GM12878 (cell line): ENCODE measurements at regions not wholly inside any gene's neighbourhood (a gene's known extent, or its start where the extent isn't known, plus 50 kb on each side); places are given as distances from the start of the nearest gene placed in this dataset.

Experiments
- ATAC-seq: fragments of 200-7000 bp; cut with Tn5 transposase; 3 replicates; pipeline ENCODE4 v1.9.1; 2020; ENCODE audit warnings: mild to moderate bottlenecking, moderate library complexity
- BruUV-seq: library from RNA; stranded (reverse); fragments of 400-500 nt; replicated peaks from 2 replicates; lab custom pipeline; 2021; lab: Mats Ljungman, UMichigan
- CTCF ChIA-PET: fragments of 300-600 bp; sonication (Branson Sonifier 250); formaldehyde crosslinking; extraction: SDS; loops from one replicate; lab custom pipeline; 2021; ENCODE audit warnings: inconsistent platforms; lab: Yijun Ruan, JAX
- POLR2A ChIA-PET: fragments of 350-600 bp; formaldehyde crosslinking; extraction: SDS; loops from one replicate; lab custom pipeline; 2021; ENCODE audit warnings: inconsistent platforms; lab: Charles Lee
- RAD21 ChIA-PET: fragments of 300-600 bp; sonication (Branson Sonifier 250); formaldehyde crosslinking; loops from one replicate; lab custom pipeline; 2023; ENCODE audit warnings: antibody characterized with exemption; ENCODE audit not compliant: unreplicated experiment; lab: Charles Lee
- SMC1A ChIA-PET: fragments of 300-600 bp; sonication (Branson Sonifier 250); formaldehyde crosslinking; loops from one replicate; lab custom pipeline; 2023; ENCODE audit not compliant: unreplicated experiment, uncharacterized antibody; lab: Charles Lee
- DNase-seq: peaks from one replicate; pipeline ENCODE4 v3.0.0-alpha.2; 2011; ENCODE audit warnings: low read depth, low spot score
- FAIRE-seq: peaks from 3 replicates; lab custom pipeline; 2011; peaks lifted over from hg19 to GRCh38; lab: Jason Lieb, UNC
- H2AFZ ChIP-seq: 2 replicates; pipeline ENCODE4 v1.6.0; 2011; ENCODE audit warnings: low read depth, low read length, control low read depth; ENCODE audit not compliant: control insufficient read depth
- H3K27ac ChIP-seq: 2 replicates; pipeline ENCODE4 v1.5.1; 2011; ENCODE audit warnings: control low read depth; ENCODE audit not compliant: control insufficient read depth, insufficient read depth
- H3K27me3 ChIP-seq, 2 experiments: replicated peaks in 1 of 2; 2 replicates each; pipeline versions ENCODE4 v1.6.0 to v1.6.1; 2011; ENCODE audit warnings: low read length in 1 of 2; ENCODE audit not compliant: control insufficient read depth in 2 of 2, insufficient read depth in 2 of 2
- H3K36me3 ChIP-seq, 2 experiments: 2 replicates each; pipeline ENCODE4 v1.5.1; 2011; ENCODE audit warnings: low read length in 1 of 2; ENCODE audit not compliant: control insufficient read depth in 2 of 2, insufficient read depth in 2 of 2
- H3K4me1 ChIP-seq: 2 replicates; pipeline ENCODE4 v1.6.1; 2011; ENCODE audit warnings: mild to moderate bottlenecking, low read length, moderate library complexity, mixed read lengths; ENCODE audit not compliant: control insufficient read depth, insufficient read depth
- H3K4me2 ChIP-seq: 2 replicates; pipeline ENCODE4 v1.6.0; 2011; ENCODE audit warnings: control low read depth; ENCODE audit not compliant: control insufficient read depth, insufficient read depth
- H3K4me3 ChIP-seq: fragments of 200-600 bp; sonication (generic); 2 replicates; pipeline ENCODE4 v1.5.1; 2016
- H3K79me2 ChIP-seq: 2 replicates; pipeline ENCODE4 v1.6.0; 2011; ENCODE audit warnings: low read length; ENCODE audit not compliant: control insufficient read depth, insufficient read depth
- H3K9ac ChIP-seq: 2 replicates; pipeline ENCODE4 v1.8.0; 2011; ENCODE audit warnings: low read length, control low read depth, mixed read lengths; ENCODE audit not compliant: control insufficient read depth, insufficient read depth
- H3K9me3 ChIP-seq: replicated peaks from 3 replicates; pipeline ENCODE4 v1.5.1; 2011; ENCODE audit warnings: mild to moderate bottlenecking, low read length; ENCODE audit not compliant: control insufficient read depth, insufficient read depth
- H4K20me1 ChIP-seq: 2 replicates; pipeline ENCODE4 v1.6.0; 2011; ENCODE audit not compliant: control insufficient read depth, insufficient read depth
- ASH2L ChIP-seq: fragments of 300-600, 200-600 bp; sonication (generic); IDR thresholded peaks from 2 replicates; pipeline ENCODE4 v1.6.1; 2017; ENCODE audit warnings: low read depth, mild to moderate bottlenecking, borderline replicate concordance
- GATAD2B ChIP-seq: fragments of 450-650 bp; conservative IDR thresholded peaks from 2 replicates; pipeline ENCODE4 v1.6.1; 2017; ENCODE audit warnings: low read depth, mild to moderate bottlenecking, moderate library complexity
- NR2F1 ChIP-seq: fragments of 450-650 bp; conservative IDR thresholded peaks from 2 replicates; pipeline ENCODE4 v1.6.1; 2017; ENCODE audit warnings: mild to moderate bottlenecking
- POLR2A ChIP-seq: IDR thresholded peaks from 2 replicates; pipeline ENCODE4 v1.6.1; 2011; ENCODE audit warnings: low read depth, mild to moderate bottlenecking, low read length
- SMARCA5 ChIP-seq: fragments of 450-650 bp; IDR thresholded peaks from 2 replicates; pipeline ENCODE4 v1.6.1; 2017; ENCODE audit warnings: mild to moderate bottlenecking
- SMC3 ChIP-seq: IDR thresholded peaks from 2 replicates; pipeline ENCODE4 v1.6.1; 2011; ENCODE audit warnings: low read length, improper control_type of control experiment, borderline replicate concordance
- SUPT20H ChIP-seq: IDR thresholded peaks from 2 replicates; pipeline ENCODE4 v1.6.1; 2011; ENCODE audit warnings: low read depth, mild to moderate bottlenecking, low read length, moderate library complexity, borderline replicate concordance; ENCODE audit not compliant: control insufficient read depth
- WGBS: methylation state at CpG from one replicate; pipeline ENCODE4 v1.1.6; 2016; ENCODE audit warnings: low lambda C conversion rate; ENCODE audit not compliant: insufficient replicate concordance, insufficient coverage; ENCODE audit errors: missing lambda C conversion rate; 5-methylcytosine and 5-hydroxymethylcytosine counted together
- in situ Hi-C: fragments of 300-500 bp; cut with MboI; formaldehyde crosslinking; loops from 9 replicates; pipeline ENCODE4 v1.14.3; 2018; ENCODE audit warnings: mixed read lengths
- intact Hi-C: fragments of 100-400 bp; cut with micrococcal nuclease; formaldehyde crosslinking; loops from one replicate; pipeline ENCODE4 v1.14.2; 2022; ENCODE audit not compliant: unreplicated experiment
- TF ChIP-seq, protein P1 (sequence below): IDR thresholded peaks from 2 replicates; pipeline ENCODE4 v1.6.1; 2012; ENCODE audit warnings: mild to moderate bottlenecking, low read depth, low read length
- TF ChIP-seq, protein P2 (sequence below), 3 experiments: IDR thresholded peaks in 2 of 3; conservative IDR thresholded peaks in 1 of 3; 2 replicates each; pipeline ENCODE4 v1.5.1; 2011; ENCODE audit warnings: low read depth in 3 of 3, low read length in 3 of 3, mild to moderate bottlenecking in 3 of 3, control low read depth in 2 of 3, moderate library complexity in 2 of 3, inconsistent platforms in 1 of 3, mixed read lengths in 1 of 3; ENCODE audit not compliant: control insufficient read depth in 2 of 3, insufficient read depth in 1 of 3; ENCODE audit errors: extremely low read depth in 1 of 3

DNA sequence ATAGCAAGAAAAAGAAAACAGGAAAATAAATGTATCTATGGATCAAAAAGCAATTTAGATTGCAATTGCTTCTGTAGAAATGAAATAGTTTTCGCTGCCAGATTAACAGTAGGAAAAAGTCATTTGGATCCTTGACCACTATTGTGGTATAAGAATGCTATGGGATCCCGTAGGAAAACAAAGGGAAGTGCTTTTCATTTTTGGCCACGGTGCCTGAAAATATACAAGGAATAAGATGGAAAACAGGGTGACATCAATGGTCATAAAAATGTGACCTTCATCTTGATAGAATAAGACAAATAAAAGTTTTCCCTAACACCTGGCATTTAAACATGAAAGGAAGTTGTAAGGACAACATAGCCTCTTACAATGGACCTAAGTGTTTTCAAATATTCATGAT, 622.8 kb downstream of the DACH1 start:
- 19% methylated on average over 3 of the region's 3 CpGs for WGBS
- H3K4me2 ChIP-seq = no peak overlapping the region
- no peaks in the 10 kb centered on the region for H3K4me1 ChIP-seq
- POLR2A ChIA-PET = no interaction called here
- no peak overlapping the region for H3K9ac ChIP-seq
- ATAC-seq (no peak), DNase-seq (no peak), FAIRE-seq (no peak)
- no peak overlapping the region for H3K27ac ChIP-seq
- intact Hi-C loops = loop anchor here (5.0 kb wide), 1 partner anchor 233 kb away; no protein-coding TSS in a partner anchor
- H2AFZ ChIP-seq = no peak overlapping the region
- RAD21 ChIA-PET = no interaction called here
- H3K36me3 ChIP-seq = no peaks in the 10 kb centered on the region
- no peak overlapping the region for H3K4me3 ChIP-seq
- CTCF ChIA-PET = interaction anchor here (1.3 kb wide), 1 partner anchor 8 kb away, joined by 3 read pairs; no protein-coding TSS in a partner anchor
- H3K9me3 ChIP-seq = no peaks in the 10 kb centered on the region
- H4K20me1 ChIP-seq = no peaks in the 10 kb centered on the region
- in situ Hi-C loops = no loop called here
- no peaks in the 10 kb centered on the region for H3K79me2 ChIP-seq
- SMC1A ChIA-PET = interaction anchor here (0.8 kb wide), 1 partner anchor 1563 kb away, joined by 4 read pairs; no protein-coding TSS in a partner anchor
- H3K27me3 ChIP-seq = no peaks in the 10 kb centered on the region
- no peak for TF ChIP-seq SMC3
- TF ChIP-seq ASH2L = no peak
- TF ChIP-seq NR2F1 = no peak
- no peak for TF ChIP-seq GATAD2B
- no peak for TF ChIP-seq SUPT20H
- TF ChIP-seq, protein P1, sequence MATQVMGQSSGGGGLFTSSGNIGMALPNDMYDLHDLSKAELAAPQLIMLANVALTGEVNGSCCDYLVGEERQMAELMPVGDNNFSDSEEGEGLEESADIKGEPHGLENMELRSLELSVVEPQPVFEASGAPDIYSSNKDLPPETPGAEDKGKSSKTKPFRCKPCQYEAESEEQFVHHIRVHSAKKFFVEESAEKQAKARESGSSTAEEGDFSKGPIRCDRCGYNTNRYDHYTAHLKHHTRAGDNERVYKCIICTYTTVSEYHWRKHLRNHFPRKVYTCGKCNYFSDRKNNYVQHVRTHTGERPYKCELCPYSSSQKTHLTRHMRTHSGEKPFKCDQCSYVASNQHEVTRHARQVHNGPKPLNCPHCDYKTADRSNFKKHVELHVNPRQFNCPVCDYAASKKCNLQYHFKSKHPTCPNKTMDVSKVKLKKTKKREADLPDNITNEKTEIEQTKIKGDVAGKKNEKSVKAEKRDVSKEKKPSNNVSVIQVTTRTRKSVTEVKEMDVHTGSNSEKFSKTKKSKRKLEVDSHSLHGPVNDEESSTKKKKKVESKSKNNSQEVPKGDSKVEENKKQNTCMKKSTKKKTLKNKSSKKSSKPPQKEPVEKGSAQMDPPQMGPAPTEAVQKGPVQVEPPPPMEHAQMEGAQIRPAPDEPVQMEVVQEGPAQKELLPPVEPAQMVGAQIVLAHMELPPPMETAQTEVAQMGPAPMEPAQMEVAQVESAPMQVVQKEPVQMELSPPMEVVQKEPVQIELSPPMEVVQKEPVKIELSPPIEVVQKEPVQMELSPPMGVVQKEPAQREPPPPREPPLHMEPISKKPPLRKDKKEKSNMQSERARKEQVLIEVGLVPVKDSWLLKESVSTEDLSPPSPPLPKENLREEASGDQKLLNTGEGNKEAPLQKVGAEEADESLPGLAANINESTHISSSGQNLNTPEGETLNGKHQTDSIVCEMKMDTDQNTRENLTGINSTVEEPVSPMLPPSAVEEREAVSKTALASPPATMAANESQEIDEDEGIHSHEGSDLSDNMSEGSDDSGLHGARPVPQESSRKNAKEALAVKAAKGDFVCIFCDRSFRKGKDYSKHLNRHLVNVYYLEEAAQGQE = no peak
- TF ChIP-seq, protein P2, sequence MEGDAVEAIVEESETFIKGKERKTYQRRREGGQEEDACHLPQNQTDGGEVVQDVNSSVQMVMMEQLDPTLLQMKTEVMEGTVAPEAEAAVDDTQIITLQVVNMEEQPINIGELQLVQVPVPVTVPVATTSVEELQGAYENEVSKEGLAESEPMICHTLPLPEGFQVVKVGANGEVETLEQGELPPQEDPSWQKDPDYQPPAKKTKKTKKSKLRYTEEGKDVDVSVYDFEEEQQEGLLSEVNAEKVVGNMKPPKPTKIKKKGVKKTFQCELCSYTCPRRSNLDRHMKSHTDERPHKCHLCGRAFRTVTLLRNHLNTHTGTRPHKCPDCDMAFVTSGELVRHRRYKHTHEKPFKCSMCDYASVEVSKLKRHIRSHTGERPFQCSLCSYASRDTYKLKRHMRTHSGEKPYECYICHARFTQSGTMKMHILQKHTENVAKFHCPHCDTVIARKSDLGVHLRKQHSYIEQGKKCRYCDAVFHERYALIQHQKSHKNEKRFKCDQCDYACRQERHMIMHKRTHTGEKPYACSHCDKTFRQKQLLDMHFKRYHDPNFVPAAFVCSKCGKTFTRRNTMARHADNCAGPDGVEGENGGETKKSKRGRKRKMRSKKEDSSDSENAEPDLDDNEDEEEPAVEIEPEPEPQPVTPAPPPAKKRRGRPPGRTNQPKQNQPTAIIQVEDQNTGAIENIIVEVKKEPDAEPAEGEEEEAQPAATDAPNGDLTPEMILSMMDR (IDR thresholded peaks at IDR 0.05 in 2 of 3, conservative IDR thresholded peaks at IDR 0.05 in 1 of 3; ENCODE audit: control insufficient read depth in 2 of 3, extremely low read depth in 1 of 3, insufficient read depth in 1 of 3, low read depth in 3 of 3, low read length in 3 of 3) = no peak
- no peak for TF ChIP-seq SMARCA5
- TF ChIP-seq POLR2A = no peak
- BruUV-seq = no TSS peak
